OCI-LY7 (cell line): ENCODE measurements at regions not wholly inside any gene's neighbourhood (a gene's known extent, or its start where the extent isn't known, plus 50 kb on each side); places are given as distances from the start of the nearest gene placed in this dataset.

Source experiments
- BruUV-seq: library from RNA; stranded (reverse); fragments of 400-500 nt; replicated peaks from 2 replicates; lab custom pipeline; 2021; lab: Mats Ljungman, UMichigan
- CTCF ChIA-PET: fragments of 300-600 bp; sonication (Branson Sonifier 250); formaldehyde crosslinking; loops from one replicate; lab custom pipeline; 2022; ENCODE audit warnings: antibody characterized with exemption; ENCODE audit not compliant: unreplicated experiment; lab: Charles Lee
- POLR2A ChIA-PET: fragments of 300-600 bp; sonication (Branson Sonifier 250); formaldehyde crosslinking; loops from one replicate; lab custom pipeline; 2022; ENCODE audit warnings: antibody characterized with exemption; lab: Charles Lee
- DNase-seq: peaks from one replicate; pipeline ENCODE4 v3.0.0-alpha.2; 2015; ENCODE audit warnings: low spot score
- H2AFZ ChIP-seq: fragments of 200-600 bp; sonication (generic), shearing (Covaris generic); 2 replicates; pipeline ENCODE4 v1.6.1; 2014; ENCODE audit warnings: mild to moderate bottlenecking, antibody characterized with exemption, low read length, moderate library complexity
- H3K27ac ChIP-seq: fragments of 200-600 bp; sonication (generic); 2 replicates; pipeline ENCODE4 v1.5.1; 2014; ENCODE audit warnings: mixed run types, low read depth, mild to moderate bottlenecking, moderate library complexity, low read length, inconsistent platforms; ENCODE audit not compliant: poor library complexity, severe bottlenecking
- H3K36me3 ChIP-seq: fragments of 200-600 bp; sonication (generic); 2 replicates; pipeline ENCODE4 v1.6.1; 2014; ENCODE audit warnings: mild to moderate bottlenecking, antibody characterized with exemption, low read length, moderate library complexity, mixed read lengths; ENCODE audit not compliant: insufficient read depth
- H3K4me1 ChIP-seq: fragments of 200-600 bp; sonication (generic); 2 replicates; pipeline ENCODE4 v1.5.1; 2014; ENCODE audit warnings: mild to moderate bottlenecking, low read length; ENCODE audit not compliant: insufficient read depth, poor library complexity, severe bottlenecking
- H3K4me2 ChIP-seq: fragments of 200-600 bp; sonication (generic); 2 replicates; pipeline ENCODE4 v1.6.1; 2014; ENCODE audit warnings: mild to moderate bottlenecking, low read length
- H3K4me3 ChIP-seq: fragments of 200-600 bp; sonication (generic); 2 replicates; pipeline ENCODE4 v1.5.1; 2014; ENCODE audit warnings: mild to moderate bottlenecking, low read depth, low read length; ENCODE audit not compliant: poor library complexity, severe bottlenecking
- H3K79me2 ChIP-seq: fragments of 200-600 bp; sonication (generic); 2 replicates; pipeline ENCODE4 v1.6.1; 2016; ENCODE audit warnings: low read depth, mild to moderate bottlenecking, low read length, moderate library complexity, mixed read lengths; ENCODE audit not compliant: insufficient read depth
- H3K9me2 ChIP-seq: fragments of 200-600 bp; sonication (generic); 2 replicates; pipeline ENCODE4 v1.6.1; 2016; ENCODE audit warnings: mild to moderate bottlenecking, low read length, mixed read lengths; ENCODE audit not compliant: insufficient read depth
- H3K9me3 ChIP-seq: fragments of 200-600 bp; sonication (generic); 2 replicates; pipeline ENCODE4 v1.6.1; 2014; ENCODE audit warnings: mild to moderate bottlenecking, mixed run types, low read length, mixed read lengths
- H4K20me1 ChIP-seq: fragments of 200-600 bp; sonication (generic); 2 replicates; pipeline ENCODE4 v1.6.1; 2014; ENCODE audit warnings: mild to moderate bottlenecking, antibody characterized with exemption, low read length, moderate library complexity, mixed read lengths; ENCODE audit not compliant: insufficient read depth
- CTCF ChIP-seq: fragments of 200-600 bp; sonication (generic); conservative IDR thresholded peaks from 2 replicates; pipeline ENCODE4 v1.5.1; 2014; ENCODE audit warnings: mild to moderate bottlenecking, antibody characterized with exemption, low read length, moderate library complexity, mixed read lengths
- EZH2phosphoT487 ChIP-seq: fragments of 200-600 bp; sonication (generic); IDR thresholded peaks from 2 replicates; pipeline ENCODE4 v1.6.1; 2018; ENCODE audit warnings: low read depth, borderline replicate concordance, mild to moderate bottlenecking, mixed run types, antibody characterized with exemption, low read length, moderate library complexity, mixed read lengths
- intact Hi-C: fragments of 100-400 bp; cut with micrococcal nuclease; formaldehyde crosslinking; loops from one replicate; pipeline ENCODE4 v1.10.0; 2022; ENCODE audit not compliant: unreplicated experiment

- ChIA-PET POLR2A (interaction anchor here (0.6 kb wide), 1 partner anchor 308 kb away, joined by 3 read pairs; no protein-coding TSS in a partner anchor), CTCF (no interaction called here)
- BruUV-seq, result no TSS peak
- Histone ChIP-seq H3K4me1 (no peaks in the 10 kb centered on the region), H3K36me3 (no peaks in the 10 kb centered on the region), H3K79me2 (no peaks in the 10 kb centered on the region), H4K20me1 (no peaks in the 10 kb centered on the region), H3K27ac (no peak overlapping the region), H2AFZ (no peak overlapping the region), H3K4me3 (no peak overlapping the region), H3K9me3 (no peaks in the 10 kb centered on the region), H3K9me2 (no peaks in the 10 kb centered on the region), H3K4me2 (no peak overlapping the region)
- DNase-seq, result no peak
- TF ChIP-seq EZH2phosphoT487 (no peak), CTCF (no peak)
- intact Hi-C loops, result no loop called here
Measured at GRCh38 chr2:65577654-65578053, 145.3 kb upstream of the SPRED2 start.

- CTCF ChIA-PET, result no interaction called here
- no peak overlapping the region for H3K27ac ChIP-seq
- intact Hi-C loops, result no loop called here
- H3K9me3 ChIP-seq, result no peaks in the 10 kb centered on the region
- BruUV-seq, result no TSS peak
- no peaks in the 10 kb centered on the region for H4K20me1 ChIP-seq
- no peak overlapping the region for H2AFZ ChIP-seq
- no peak overlapping the region for H3K4me3 ChIP-seq
- H3K79me2 ChIP-seq, result no peaks in the 10 kb centered on the region
- no peak overlapping the region for H3K4me2 ChIP-seq
- no peaks in the 10 kb centered on the region for H3K36me3 ChIP-seq
- TF ChIP-seq CTCF, result no peak
- TF ChIP-seq EZH2phosphoT487, result no peak
- DNase-seq, result no peak
- H3K4me1 ChIP-seq, result no peaks in the 10 kb centered on the region
- H3K9me2 ChIP-seq, result no peaks in the 10 kb centered on the region
- POLR2A ChIA-PET, result interaction anchor here (0.6 kb wide), 1 partner anchor 307 kb away, joined by 3 read pairs; no protein-coding TSS in a partner anchor
Measured at GRCh38 chr2:65576861-65577601, 144.6 kb upstream of the SPRED2 start.

GRCh38 chr2:65576278-65576677 lies 143.9 kb upstream of the SPRED2 start:
- no TSS peak for BruUV-seq
- intact Hi-C loops, result no loop called here
- no peaks in the 10 kb centered on the region for H3K9me3 ChIP-seq
- no peak overlapping the region for H3K27ac ChIP-seq
- H3K4me3 ChIP-seq, result no peak overlapping the region
- H2AFZ ChIP-seq, result no peak overlapping the region
- CTCF ChIA-PET, result no interaction called here
- no peaks in the 10 kb centered on the region for H3K36me3 ChIP-seq
- DNase-seq, result no peak
- no peaks in the 10 kb centered on the region for H3K9me2 ChIP-seq
- H3K4me1 ChIP-seq, result no peaks in the 10 kb centered on the region
- TF ChIP-seq EZH2phosphoT487 (no peak), CTCF (no peak)
- no peaks in the 10 kb centered on the region for H3K79me2 ChIP-seq
- POLR2A ChIA-PET, result no interaction called here
- H4K20me1 ChIP-seq, result no peaks in the 10 kb centered on the region
- no peak overlapping the region for H3K4me2 ChIP-seq
